GM23248 (cell line): ENCODE measurements at regions not wholly inside any gene's neighbourhood (a gene's known extent, or its start where the extent isn't known, plus 50 kb on each side); places are given as distances from the start of the nearest gene placed in this dataset.
A peak's percentile ranks its signal among the peaks of the same experiment; 100 is the strongest.

Experiments used
- DNase-seq: peaks from one replicate; pipeline ENCODE4 v3.0.0-alpha.2; 2015
- H2AFZ ChIP-seq: fragments of 200-600 bp; sonication (generic); 2 replicates; pipeline ENCODE4 v1.6.1; 2016; ENCODE audit warnings: antibody characterized with exemption
- H3F3A ChIP-seq: fragments of 200-600 bp; sonication (generic); 2 replicates; pipeline ENCODE4 v1.6.1; 2016; ENCODE audit warnings: mild to moderate bottlenecking, antibody characterized with exemption, mixed run types; ENCODE audit not compliant: insufficient read depth
- H3K27ac ChIP-seq: fragments of 200-600 bp; sonication (generic); 2 replicates; pipeline ENCODE4 v1.5.1; 2016; ENCODE audit warnings: mild to moderate bottlenecking
- H3K27me3 ChIP-seq: fragments of 200-600 bp; sonication (generic); replicated peaks from 2 replicates; pipeline ENCODE4 v1.6.1; 2016; ENCODE audit warnings: mild to moderate bottlenecking; ENCODE audit not compliant: insufficient read depth
- H3K36me3 ChIP-seq: fragments of 200-600 bp; sonication (generic); 2 replicates; pipeline ENCODE4 v1.6.1; 2016; ENCODE audit warnings: low read depth, mild to moderate bottlenecking
- H3K4me1 ChIP-seq: fragments of 200-600 bp; sonication (generic); 2 replicates; pipeline ENCODE4 v1.6.1; 2016; ENCODE audit warnings: mild to moderate bottlenecking; ENCODE audit not compliant: insufficient read depth
- H3K4me2 ChIP-seq: fragments of 200-600 bp; sonication (generic); one replicate; pipeline ENCODE4 v1.6.1; 2016; ENCODE audit warnings: mild to moderate bottlenecking; ENCODE audit not compliant: unreplicated experiment
- H3K4me3 ChIP-seq: fragments of 200-600 bp; sonication (generic); 2 replicates; pipeline ENCODE4 v1.5.1; 2016; ENCODE audit warnings: mild to moderate bottlenecking
- H3K79me2 ChIP-seq: fragments of 200-600 bp; sonication (generic); 2 replicates; pipeline ENCODE4 v1.6.1; 2016; ENCODE audit warnings: mild to moderate bottlenecking; ENCODE audit not compliant: insufficient read depth
- H3K9ac ChIP-seq: fragments of 200-600 bp; sonication (generic); 2 replicates; pipeline ENCODE4 v1.6.1; 2016; ENCODE audit warnings: mild to moderate bottlenecking
- H3K9me2 ChIP-seq: fragments of 200-600 bp; sonication (generic); 2 replicates; pipeline ENCODE4 v1.6.1; 2016; ENCODE audit warnings: mixed run types, mild to moderate bottlenecking, moderate library complexity; ENCODE audit not compliant: insufficient read depth
- H3K9me3 ChIP-seq: fragments of 200-600 bp; sonication (generic); one replicate; pipeline ENCODE4 v1.6.1; 2017; ENCODE audit warnings: low read depth
- H4K20me1 ChIP-seq: fragments of 200-600 bp; sonication (generic); 2 replicates; pipeline ENCODE4 v1.6.0; 2016; ENCODE audit not compliant: insufficient read depth
- EZH2 ChIP-seq: fragments of 200-600 bp; sonication (generic); IDR thresholded peaks from 2 replicates; pipeline ENCODE4 v1.6.1; 2018; ENCODE audit warnings: antibody characterized with exemption, mild to moderate bottlenecking; ENCODE audit not compliant: insufficient read depth, poor library complexity, severe bottlenecking
- EZH2phosphoT487 ChIP-seq: fragments of 200-600 bp; sonication (generic); IDR thresholded peaks from 2 replicates; pipeline ENCODE4 v1.6.1; 2018; ENCODE audit warnings: antibody characterized with exemption, moderate library complexity, mild to moderate bottlenecking, low read depth; ENCODE audit not compliant: insufficient read depth
- WGBS, 2 experiments: methylation state at CpG; one replicate each; pipeline ENCODE4 v1.1.6; 2015 to 2017; ENCODE audit warnings: low lambda C conversion rate in 2 of 2, low coverage in 1 of 2; ENCODE audit errors: missing lambda C conversion rate in 2 of 2; 5-methylcytosine and 5-hydroxymethylcytosine counted together
- in situ Hi-C: fragments of 300-500 bp; cut with MboI; formaldehyde crosslinking; loops from 2 replicates; pipeline ENCODE4 v1.15.0; 2020

DNA sequence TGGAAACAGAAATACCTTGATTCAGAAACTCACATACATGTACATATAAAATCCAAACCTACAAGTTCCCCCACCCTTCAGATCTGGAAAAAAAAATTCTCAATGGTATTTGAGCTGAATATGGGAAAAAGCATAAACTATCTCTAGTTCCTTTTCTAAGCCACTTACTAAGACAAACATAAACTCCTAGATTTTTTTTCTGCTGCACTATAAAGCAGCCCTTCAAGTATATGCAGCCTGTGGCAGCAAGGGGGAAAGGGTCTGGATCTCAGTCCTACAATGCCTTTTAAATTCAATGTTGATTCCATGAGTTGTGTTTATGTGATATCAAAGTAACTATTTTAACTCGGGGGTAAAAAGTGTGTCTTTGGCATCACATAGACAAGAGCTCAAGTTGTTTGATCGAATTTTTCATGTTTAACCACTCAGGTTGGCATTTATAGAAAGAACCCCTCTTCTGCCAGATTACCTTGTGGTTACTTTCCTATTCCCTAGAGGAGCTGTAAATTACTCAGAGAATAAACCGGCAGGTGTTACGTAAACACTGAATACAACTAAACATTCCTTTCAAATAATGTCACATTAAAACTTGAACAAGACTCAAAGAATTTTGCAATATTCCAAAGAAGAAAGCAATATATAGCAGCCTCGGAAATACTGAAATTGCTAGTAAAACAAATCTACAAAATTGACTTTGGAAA, 91.8 kb upstream of the FER start:
- no peaks in the 10 kb centered on the region for H3K36me3 ChIP-seq
- H3K9ac ChIP-seq, result no peak overlapping the region
- in situ Hi-C loops, result no loop called here
- peaks cover 19% of the 10 kb centered on the region for H3F3A ChIP-seq
- H3K9me3 ChIP-seq, result no peaks in the 10 kb centered on the region
- peaks cover 29% of the 10 kb centered on the region for H3K4me1 ChIP-seq
- no peaks in the 10 kb centered on the region; the same call in 1 of the 2 replicates for H3K27me3 ChIP-seq
- DNase-seq, result peak; percentile 83
- TF ChIP-seq EZH2 (no peak), EZH2phosphoT487 (no peak)
- no peak overlapping the region for H3K27ac ChIP-seq
- no peaks in the 10 kb centered on the region for H3K79me2 ChIP-seq
- 15 to 23% methylated on average over 5 of the region's 5 CpGs for WGBS, 2 experiments
- no peaks in the 10 kb centered on the region for H3K9me2 ChIP-seq
- H2AFZ ChIP-seq, result no peak overlapping the region
- peak overlapping the region; percentile 32 for H3K4me2 ChIP-seq
- peak overlapping the region; percentile 38 for H3K4me3 ChIP-seq
- no peaks in the 10 kb centered on the region for H4K20me1 ChIP-seq

DNA sequence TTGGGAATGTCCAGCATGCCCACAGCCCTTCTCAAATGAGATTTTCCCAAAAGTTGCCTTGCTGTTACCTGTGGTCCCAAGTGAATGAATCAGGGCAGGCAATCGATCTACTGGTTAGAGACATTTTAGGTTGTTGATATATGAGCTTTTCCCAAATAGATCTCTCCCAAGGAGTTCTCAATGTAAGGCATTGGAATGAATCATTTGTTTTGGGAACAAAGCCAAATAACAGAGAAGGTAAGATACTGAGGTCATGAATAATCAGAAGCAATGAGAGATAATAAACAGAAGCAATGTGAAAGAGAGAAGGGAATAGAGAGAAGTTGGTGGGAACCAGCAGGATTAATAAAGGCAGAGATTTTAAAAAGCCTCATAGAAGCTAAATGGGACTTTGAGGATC, 93.6 kb upstream of the FER start:
- TF ChIP-seq EZH2phosphoT487, result no peak

DNA sequence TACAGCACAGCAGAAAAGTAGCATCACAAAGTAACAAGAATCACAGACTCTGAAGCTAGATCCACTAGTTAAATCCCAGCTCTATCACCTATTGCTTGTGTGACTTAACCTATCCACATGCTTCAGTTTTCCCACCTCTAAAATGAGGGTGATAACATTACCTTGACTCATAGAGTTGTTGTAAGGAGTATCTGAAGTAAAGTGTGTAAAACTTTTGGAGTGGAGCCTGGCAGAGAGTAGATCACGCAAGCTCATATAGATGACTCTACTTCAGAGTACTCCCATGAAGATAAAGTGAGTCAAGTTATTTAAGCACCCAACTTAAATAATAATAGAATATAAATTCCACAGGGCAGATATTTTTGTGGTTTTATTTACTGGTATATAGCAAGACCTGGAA, 94.5 kb upstream of the FER start:
- no peak for DNase-seq
- Histone ChIP-seq H3K27me3 (no peaks in the 10 kb centered on the region), H3K4me2 (no peak overlapping the region), H4K20me1 (no peaks in the 10 kb centered on the region), H3K36me3 (no peaks in the 10 kb centered on the region), H3K4me1 (peaks cover 29% of the 10 kb centered on the region), H3K27ac (no peak overlapping the region), H2AFZ (no peak overlapping the region), H3K9ac (no peak overlapping the region), H3K4me3 (no peak overlapping the region), H3F3A (peaks cover 32% of the 10 kb centered on the region), H3K9me3 (no peaks in the 10 kb centered on the region), H3K79me2 (no peaks in the 10 kb centered on the region), H3K9me2 (no peaks in the 10 kb centered on the region)
- TF ChIP-seq EZH2 (no peak), EZH2phosphoT487 (no peak)
- in situ Hi-C loops, result no loop called here
- WGBS, 2 experiments, result 100% methylated on average over 1 of the region's 1 CpG

More for the DNA sequence above, 93.6 kb upstream of the FER start:
- Histone ChIP-seq H4K20me1 (no peaks in the 10 kb centered on the region), H3K9me2 (no peaks in the 10 kb centered on the region), H3K4me1 (peaks cover 29% of the 10 kb centered on the region), H3K4me2 (no peak overlapping the region), H3K27ac (no peak overlapping the region), H3K36me3 (no peaks in the 10 kb centered on the region), H3F3A (peaks cover 32% of the 10 kb centered on the region), H3K27me3 (no peaks in the 10 kb centered on the region; the same call in 1 of the 2 replicates), H3K9me3 (no peaks in the 10 kb centered on the region), H2AFZ (no peak overlapping the region), H3K9ac (no peak overlapping the region), H3K79me2 (no peaks in the 10 kb centered on the region), H3K4me3 (no peak overlapping the region)
- WGBS, 2 experiments, result 73 to 95% methylated on average over 1 of the region's 1 CpG
- in situ Hi-C loops, result no loop called here
- DNase-seq, result no peak

DNA sequence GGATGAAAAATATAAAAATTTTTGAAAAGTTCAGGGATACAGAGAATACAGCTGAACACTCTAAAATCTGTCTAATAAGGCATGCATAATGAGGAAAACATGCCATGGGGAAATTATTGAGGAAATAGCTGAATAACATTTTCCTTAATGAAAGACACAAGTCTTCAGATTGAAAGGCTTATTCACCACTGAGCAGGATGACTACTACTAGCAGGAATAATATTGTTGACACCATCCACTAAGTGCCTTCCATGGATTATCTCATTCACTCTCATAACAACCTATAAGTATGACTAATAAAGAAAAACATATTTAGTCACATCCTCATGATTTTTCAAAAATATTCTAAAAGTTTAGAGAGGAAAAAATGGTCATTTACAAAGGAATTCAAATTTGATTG, 96.7 kb upstream of the FER start:
- H3K27ac ChIP-seq, result peak overlapping the region; percentile 6
- no peak overlapping the region for H3K4me3 ChIP-seq
- H3F3A ChIP-seq, result peaks cover 25% of the 10 kb centered on the region
- H3K9ac ChIP-seq, result no peak overlapping the region
- H3K9me3 ChIP-seq, result no peaks in the 10 kb centered on the region
- H3K4me2 ChIP-seq, result no peak overlapping the region
- in situ Hi-C loops, result no loop called here
- H3K36me3 ChIP-seq, result no peaks in the 10 kb centered on the region
- peak; percentile 80 for DNase-seq
- no peak overlapping the region for H2AFZ ChIP-seq
- no peaks in the 10 kb centered on the region for H3K9me2 ChIP-seq
- H3K79me2 ChIP-seq, result no peaks in the 10 kb centered on the region
- no peaks in the 10 kb centered on the region for H3K27me3 ChIP-seq
- TF ChIP-seq EZH2phosphoT487 (no peak), EZH2 (no peak)
- peaks cover 23% of the 10 kb centered on the region for H3K4me1 ChIP-seq
- H4K20me1 ChIP-seq, result no peaks in the 10 kb centered on the region

DNA sequence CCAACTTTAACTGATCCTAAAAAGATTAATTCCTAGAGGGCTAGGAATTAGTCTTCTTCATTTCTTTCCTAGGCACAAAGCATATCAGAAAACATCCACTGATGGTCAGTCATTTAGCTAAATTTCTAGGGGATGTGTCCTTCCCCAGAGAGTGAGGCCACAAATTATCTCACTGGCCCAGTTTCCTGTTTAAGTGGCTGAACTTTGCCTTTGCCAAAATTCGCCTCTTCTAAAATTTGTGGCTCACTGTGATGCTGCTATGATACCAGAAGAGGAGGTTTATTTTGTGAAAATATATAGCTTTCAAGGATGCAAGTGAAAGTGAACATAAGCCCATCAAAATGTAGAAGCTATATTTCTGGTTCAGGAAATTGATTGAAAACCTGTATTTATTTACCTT, 98.1 kb upstream of the FER start:
- Histone ChIP-seq H3K4me2 (no peak overlapping the region), H3K27ac (no peak overlapping the region), H3K4me1 (peaks cover 13% of the 10 kb centered on the region; the same call in 1 of the 2 replicates), H3K9me2 (no peaks in the 10 kb centered on the region), H3F3A (peaks cover 25% of the 10 kb centered on the region), H3K4me3 (no peak overlapping the region), H3K9ac (no peak overlapping the region), H3K36me3 (no peaks in the 10 kb centered on the region), H3K9me3 (no peaks in the 10 kb centered on the region), H3K79me2 (no peaks in the 10 kb centered on the region), H2AFZ (no peak overlapping the region), H4K20me1 (no peaks in the 10 kb centered on the region), H3K27me3 (0 out of 2 replicates have a peak, but pooled peaks cover 2% of the 10 kb centered on the region)
- 83 to 93% methylated on average over 1 of the region's 1 CpG for WGBS, 2 experiments
- TF ChIP-seq EZH2phosphoT487, result no peak
- no peak for TF ChIP-seq EZH2
- in situ Hi-C loops, result no loop called here
- DNase-seq, result no peak
